ACC112 (cell line): ENCODE measurements at regions not wholly inside any gene's neighbourhood (a gene's known extent, or its start where the extent isn't known, plus 50 kb on each side); places are given as distances from the start of the nearest gene placed in this dataset.

Experiments used
- H2AFZ ChIP-seq: fragments of 200-600 bp; sonication (generic); one replicate; pipeline ENCODE4 v1.6.0; 2017; ENCODE audit warnings: antibody characterized with exemption, low read length; ENCODE audit not compliant: unreplicated experiment
- H3K27ac ChIP-seq: fragments of 200-600 bp; sonication (generic); 2 replicates; pipeline ENCODE4 v1.5.1; 2014; ENCODE audit warnings: low read depth, mild to moderate bottlenecking, antibody characterized with exemption, low read length, moderate library complexity
- H3K27me3 ChIP-seq: fragments of 200-600 bp; sonication (generic); 2 replicates; pipeline ENCODE4 v1.6.1; 2014; ENCODE audit warnings: mild to moderate bottlenecking, antibody characterized with exemption, low read length, moderate library complexity, mixed read lengths; ENCODE audit not compliant: insufficient read depth
- H3K36me3 ChIP-seq: fragments of 200-600 bp; sonication (generic); 2 replicates; pipeline ENCODE4 v1.6.1; 2016; ENCODE audit warnings: mild to moderate bottlenecking, antibody characterized with exemption, low read length, moderate library complexity, mixed read lengths; ENCODE audit not compliant: insufficient read depth
- H3K4me1 ChIP-seq: fragments of 200-600 bp; sonication (generic); one replicate; pipeline ENCODE4 v1.6.1; 2016; ENCODE audit warnings: low read length, mixed read lengths; ENCODE audit not compliant: insufficient read depth, unreplicated experiment, control insufficient read depth
- H3K4me3 ChIP-seq: fragments of 200-600 bp; sonication (generic); 2 replicates; pipeline ENCODE4 v1.5.1; 2014; ENCODE audit warnings: mild to moderate bottlenecking, low read depth, low read length
- H3K79me2 ChIP-seq: fragments of 200-600 bp; sonication (generic); one replicate; pipeline ENCODE4 v1.6.0; 2016; ENCODE audit warnings: low read length; ENCODE audit not compliant: control insufficient read depth, unreplicated experiment, insufficient read depth

DNA sequence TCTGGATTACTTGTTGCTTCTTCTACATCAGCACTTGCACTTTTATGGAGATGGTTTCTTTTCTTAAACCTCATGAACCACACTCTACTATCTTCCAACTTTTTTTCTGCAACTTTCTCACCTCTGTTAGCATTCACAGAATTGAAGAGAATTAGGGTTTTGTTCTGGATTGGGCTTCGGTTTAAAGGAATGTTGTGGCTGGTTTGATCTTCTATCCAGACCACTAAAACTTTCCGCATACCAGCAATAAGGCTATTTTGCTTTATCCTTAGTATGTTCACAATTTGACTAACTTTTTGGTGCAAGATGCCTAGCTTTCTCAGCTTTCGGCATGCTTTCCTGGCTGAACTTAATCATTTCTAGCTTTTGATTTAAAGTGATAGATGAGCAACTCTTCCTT is 666.7 kb upstream of the MIR17HG start:
- no peak overlapping the region for H3K4me3 ChIP-seq
- H3K36me3 ChIP-seq, result no peaks in the 10 kb centered on the region
- H2AFZ ChIP-seq, result no peak overlapping the region
- peaks cover 8% of the 10 kb centered on the region for H3K4me1 ChIP-seq
- no peak overlapping the region for H3K27ac ChIP-seq
- no peaks in the 10 kb centered on the region for H3K27me3 ChIP-seq
- H3K79me2 ChIP-seq, result no peaks in the 10 kb centered on the region

DNA sequence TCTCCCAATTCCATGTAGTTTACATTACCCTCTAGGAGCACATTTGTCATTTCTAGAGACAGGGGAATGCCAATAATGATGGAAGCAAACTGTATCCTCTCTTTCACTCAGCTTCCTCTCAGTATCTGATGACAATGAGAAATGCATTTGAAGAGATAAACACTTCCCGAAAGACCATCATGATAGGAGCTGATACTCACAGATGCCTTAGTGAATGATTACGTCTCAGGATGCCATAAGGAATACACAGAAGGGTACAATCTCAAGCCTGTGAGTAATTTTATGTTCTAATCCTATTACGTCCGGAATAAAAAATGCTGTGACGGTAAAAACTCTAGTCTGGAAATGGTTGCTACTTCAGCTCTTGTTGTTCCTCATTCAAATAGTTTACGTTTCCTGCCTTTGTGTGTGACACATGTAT is 663.8 kb upstream of the MIR17HG start:
- no peaks in the 10 kb centered on the region for H3K27me3 ChIP-seq
- H3K79me2 ChIP-seq, result no peaks in the 10 kb centered on the region
- H3K27ac ChIP-seq, result no peak overlapping the region
- H3K36me3 ChIP-seq, result no peaks in the 10 kb centered on the region
- H3K4me3 ChIP-seq, result no peak overlapping the region
- H2AFZ ChIP-seq, result no peak overlapping the region
- H3K4me1 ChIP-seq, result peaks cover 19% of the 10 kb centered on the region

DNA sequence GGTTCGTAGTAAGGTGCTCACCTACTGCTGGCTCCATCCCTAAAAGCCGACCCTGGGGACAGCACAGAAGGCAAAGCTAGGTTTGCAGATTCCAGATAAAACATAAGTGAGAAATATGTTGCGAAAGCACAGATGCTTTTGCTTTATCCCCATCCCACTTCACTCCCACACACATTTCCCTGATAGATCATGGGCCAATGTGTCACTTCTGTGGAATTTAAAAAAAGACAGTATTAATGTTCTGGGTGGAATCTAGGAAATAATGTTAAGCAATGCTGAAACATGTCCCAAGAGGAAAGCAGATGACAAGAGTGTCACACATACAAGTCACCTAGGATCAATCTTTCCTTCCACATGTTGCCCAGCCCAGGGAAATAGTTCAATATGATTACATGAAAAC is 661.0 kb upstream of the MIR17HG start:
- H3K4me3 ChIP-seq, result 0 out of 2 replicates have a peak overlapping the region, but pooled peaks have one; percentile 17
- no peak overlapping the region for H2AFZ ChIP-seq
- H3K36me3 ChIP-seq, result no peaks in the 10 kb centered on the region
- H3K27ac ChIP-seq, result peak overlapping the region; percentile 34; the same call in 1 of the 2 replicates
- H3K79me2 ChIP-seq, result no peaks in the 10 kb centered on the region
- H3K4me1 ChIP-seq, result peaks cover 19% of the 10 kb centered on the region
- no peaks in the 10 kb centered on the region for H3K27me3 ChIP-seq

DNA sequence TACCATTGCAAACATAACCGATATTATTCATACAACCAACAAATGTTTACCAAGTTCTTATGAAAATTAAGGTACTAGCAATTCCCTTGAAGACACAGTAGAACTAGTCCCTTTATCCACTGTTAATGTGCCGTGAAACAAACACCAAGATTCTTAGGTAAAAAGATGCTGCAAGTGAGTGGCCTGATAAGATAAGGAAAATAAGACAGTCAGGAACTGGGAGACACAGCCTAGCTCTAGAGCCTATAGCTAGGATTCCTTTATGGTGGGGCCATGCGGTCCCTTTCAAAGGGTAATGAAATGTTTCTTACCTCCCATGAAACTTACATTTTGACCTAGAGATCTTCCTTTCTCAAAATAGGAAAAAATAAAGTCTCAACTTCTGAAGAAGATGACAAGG is 658.4 kb upstream of the MIR17HG start:
- Histone ChIP-seq H3K79me2 (no peaks in the 10 kb centered on the region), H2AFZ (no peak overlapping the region), H3K4me3 (no peak overlapping the region), H3K27ac (no peak overlapping the region), H3K4me1 (peaks cover 19% of the 10 kb centered on the region), H3K27me3 (no peaks in the 10 kb centered on the region), H3K36me3 (no peaks in the 10 kb centered on the region)

DNA sequence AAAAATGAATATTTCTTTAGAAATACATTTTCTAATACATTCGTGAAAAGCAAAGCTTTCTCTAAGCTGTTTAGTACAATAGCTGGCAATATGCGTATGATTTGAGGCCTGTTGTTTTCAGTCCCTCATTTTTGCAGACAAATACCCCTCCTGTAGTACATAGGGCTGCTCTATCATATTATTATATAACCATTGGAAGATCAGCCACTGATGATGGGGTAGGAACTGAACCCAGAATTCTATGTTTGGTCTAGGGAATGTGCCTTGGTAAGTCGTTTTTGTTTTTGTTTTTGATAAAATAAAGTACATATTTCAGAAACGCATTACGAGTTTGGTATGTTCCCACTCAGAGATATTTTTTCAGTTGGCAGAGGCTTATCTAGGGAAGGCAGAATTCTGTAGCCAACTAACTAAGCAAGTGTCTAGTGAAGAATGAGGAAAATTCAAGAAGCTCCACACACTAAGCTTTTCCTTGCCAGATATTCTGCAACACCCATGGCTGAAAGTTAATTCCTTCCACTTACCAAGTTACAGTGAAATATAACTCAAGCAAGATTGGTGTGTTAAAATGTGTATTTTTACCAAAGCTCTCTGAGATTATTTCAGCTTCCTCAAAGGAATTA is 656.9 kb upstream of the MIR17HG start:
- Histone ChIP-seq H2AFZ (peak overlapping the region; percentile 64), H3K36me3 (no peaks in the 10 kb centered on the region), H3K27ac (peak overlapping the region; percentile 44; the same call in 1 of the 2 replicates), H3K4me1 (peaks cover 13% of the 10 kb centered on the region), H3K4me3 (no peak overlapping the region), H3K79me2 (no peaks in the 10 kb centered on the region), H3K27me3 (no peaks in the 10 kb centered on the region)

DNA sequence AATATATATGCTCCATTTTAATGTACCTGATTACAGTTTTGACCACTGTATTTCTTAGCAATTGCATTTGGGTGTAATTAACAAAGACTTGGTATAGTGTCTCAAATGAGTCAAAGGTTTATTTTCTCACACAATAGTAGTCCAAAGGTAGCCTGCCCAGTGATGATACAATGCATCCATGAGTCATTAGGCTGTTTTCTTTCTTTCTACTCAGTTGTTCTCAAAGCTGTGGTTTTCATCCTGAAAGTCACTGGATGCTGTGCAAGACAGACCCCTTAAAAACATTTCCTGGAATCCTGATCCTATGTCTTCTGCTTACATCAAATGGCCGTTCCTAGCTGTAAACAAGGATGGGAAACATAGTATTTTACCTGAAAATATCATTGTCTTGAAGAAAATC is 651.2 kb upstream of the MIR17HG start:
- Histone ChIP-seq H2AFZ (peak overlapping the region; percentile 1), H3K4me1 (peaks cover 13% of the 10 kb centered on the region), H3K27me3 (no peaks in the 10 kb centered on the region), H3K27ac (peak overlapping the region; percentile 62), H3K4me3 (no peak overlapping the region), H3K79me2 (no peaks in the 10 kb centered on the region), H3K36me3 (no peaks in the 10 kb centered on the region)

DNA sequence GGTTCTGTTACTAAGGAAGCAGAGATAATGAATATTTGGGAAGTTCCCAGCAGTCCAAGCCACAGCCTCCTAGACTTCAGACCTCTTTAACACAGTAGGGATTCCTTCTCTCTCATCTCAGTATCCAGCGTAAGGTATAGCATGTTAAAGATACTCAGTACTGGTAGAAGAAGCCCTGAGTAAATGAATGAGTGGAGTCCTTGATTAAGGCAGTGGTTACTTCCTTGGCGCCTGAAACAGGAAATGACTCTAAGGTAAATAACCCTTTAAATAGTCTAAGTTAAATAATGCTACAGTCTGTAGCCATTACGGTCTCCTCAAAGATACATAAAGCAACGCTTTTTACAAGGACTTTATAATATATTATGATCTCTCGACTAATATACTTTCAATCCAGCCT is 650.8 kb upstream of the MIR17HG start:
- Histone ChIP-seq H3K27me3 (no peaks in the 10 kb centered on the region), H3K36me3 (no peaks in the 10 kb centered on the region), H3K27ac (peak overlapping the region; percentile 62), H3K4me3 (no peak overlapping the region), H3K79me2 (no peaks in the 10 kb centered on the region), H3K4me1 (peaks cover 13% of the 10 kb centered on the region), H2AFZ (peak overlapping the region; percentile 1)

DNA sequence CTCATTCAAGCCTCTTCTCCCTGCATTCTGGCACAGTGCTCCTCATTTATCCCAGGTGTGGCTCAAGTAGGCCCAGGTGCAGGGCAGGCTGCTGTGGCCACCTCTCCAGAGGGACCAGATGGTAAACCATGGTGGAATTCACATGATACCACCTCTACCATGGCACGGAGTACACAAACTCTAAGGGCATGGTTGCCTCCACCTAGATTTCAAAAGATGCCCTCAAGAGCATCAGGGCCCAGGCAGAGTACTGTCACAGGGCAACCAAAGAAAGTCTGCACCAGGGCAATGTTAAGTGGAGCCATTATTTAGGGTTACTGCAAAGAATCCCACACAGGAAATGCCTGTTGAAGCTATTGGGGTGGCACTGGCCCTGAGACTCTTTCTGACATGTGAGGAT is 647.1 kb upstream of the MIR17HG start:
- no peak overlapping the region for H2AFZ ChIP-seq
- no peaks in the 10 kb centered on the region for H3K27me3 ChIP-seq
- no peak overlapping the region for H3K27ac ChIP-seq
- H3K36me3 ChIP-seq, result no peaks in the 10 kb centered on the region
- no peaks in the 10 kb centered on the region for H3K79me2 ChIP-seq
- H3K4me3 ChIP-seq, result no peak overlapping the region
- peaks cover 13% of the 10 kb centered on the region for H3K4me1 ChIP-seq

DNA sequence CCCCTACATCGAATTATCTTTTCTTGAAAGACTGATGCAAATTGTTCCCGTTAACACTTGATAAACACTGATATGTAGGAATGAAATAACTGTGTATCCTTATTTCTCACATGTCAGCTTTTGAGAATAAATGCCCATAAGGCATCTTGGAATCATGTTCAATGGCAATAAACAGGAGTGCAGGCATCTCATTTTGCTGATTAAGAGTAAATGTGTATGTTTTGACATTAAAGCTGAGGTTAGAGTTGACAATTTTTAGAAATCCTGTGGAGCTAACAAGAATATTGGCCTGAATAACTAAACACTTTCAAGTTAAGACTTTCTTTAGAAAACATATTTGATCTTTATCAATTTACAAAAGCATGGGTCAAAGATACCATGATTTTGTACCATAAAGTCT is 646.2 kb upstream of the MIR17HG start:
- Histone ChIP-seq H2AFZ (no peak overlapping the region), H3K27me3 (no peaks in the 10 kb centered on the region), H3K4me1 (peaks cover 11% of the 10 kb centered on the region), H3K4me3 (no peak overlapping the region), H3K27ac (no peak overlapping the region), H3K36me3 (no peaks in the 10 kb centered on the region), H3K79me2 (no peaks in the 10 kb centered on the region)

DNA sequence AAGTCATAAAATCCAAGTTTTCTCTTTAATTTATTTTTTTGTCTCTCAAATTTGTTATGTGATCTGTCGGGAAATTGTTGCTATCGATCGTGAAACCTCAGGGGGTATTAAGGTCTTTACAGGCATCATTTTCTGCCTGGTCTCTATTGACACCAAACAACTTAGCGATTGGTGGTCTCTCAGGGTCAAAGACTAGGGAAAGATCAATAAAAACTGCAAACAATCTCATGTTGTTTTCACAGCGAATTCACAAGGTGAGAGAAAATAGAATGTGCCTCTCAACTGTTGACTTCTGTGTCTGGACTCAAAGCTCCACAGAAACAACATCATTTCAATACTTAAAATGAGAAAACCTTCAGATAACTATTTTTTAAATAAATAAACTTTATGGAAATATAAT is 645.4 kb upstream of the MIR17HG start:
- Histone ChIP-seq H3K36me3 (no peaks in the 10 kb centered on the region), H3K79me2 (no peaks in the 10 kb centered on the region), H3K4me3 (no peak overlapping the region), H3K4me1 (peaks cover 3% of the 10 kb centered on the region), H2AFZ (no peak overlapping the region), H3K27me3 (no peaks in the 10 kb centered on the region), H3K27ac (no peak overlapping the region)

DNA sequence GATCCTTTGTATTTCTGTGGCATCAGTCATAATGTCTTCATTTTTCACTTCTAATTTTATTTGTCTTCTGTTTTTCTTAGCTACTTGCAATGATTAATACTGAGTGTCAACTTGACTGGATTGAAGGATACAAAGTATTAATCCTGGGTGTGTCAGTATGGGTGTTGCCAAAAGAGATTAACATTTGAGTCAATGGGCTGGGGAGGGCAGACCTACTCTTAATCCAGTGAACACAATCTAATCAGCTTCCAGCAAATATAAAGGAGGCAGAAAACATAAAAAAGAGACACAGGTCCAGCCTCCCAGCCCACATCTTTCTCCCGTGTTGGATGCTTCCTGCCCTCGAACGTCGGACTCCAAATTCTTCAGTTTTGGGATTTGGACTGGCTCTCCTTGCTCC is 640.9 kb upstream of the MIR17HG start:
- no peaks in the 10 kb centered on the region for H3K36me3 ChIP-seq
- H3K27ac ChIP-seq, result no peak overlapping the region
- no peaks in the 10 kb centered on the region for H3K79me2 ChIP-seq
- H3K27me3 ChIP-seq, result no peaks in the 10 kb centered on the region
- H2AFZ ChIP-seq, result no peak overlapping the region
- H3K4me3 ChIP-seq, result no peak overlapping the region
- no peaks in the 10 kb centered on the region for H3K4me1 ChIP-seq
